Transverse colon (tissue), 4 donors: ENCODE measurements at regions not wholly inside any gene's neighbourhood (a gene's known extent, or its start where the extent isn't known, plus 50 kb on each side); places are given as distances from the start of the nearest gene placed in this dataset.

Experiments used
- CTCF ChIP-seq, 5 experiments: fragments of 200-600 bp in 3 of 5; fragments of 450-650 bp in 2 of 5; sonication (generic) in 3 of 5; IDR thresholded peaks; 1 replicate in 2 of 5; 2 replicates in 3 of 5; pipeline ENCODE4 v1.5.1; 2016 to 2017; ENCODE audit warnings: antibody characterized with exemption in 5 of 5, inconsistent platforms in 3 of 5, mild to moderate bottlenecking in 2 of 5, moderate library complexity in 1 of 5
- EP300 ChIP-seq: sonication (generic); formaldehyde crosslinking; IDR thresholded peaks from one replicate; pipeline ENCODE4 v1.6.1; 2017; ENCODE audit warnings: antibody characterized with exemption, low read depth
- POLR2A ChIP-seq: fragments of 450-650 bp; IDR thresholded peaks from one replicate; pipeline ENCODE4 v1.6.1; 2016; ENCODE audit warnings: antibody characterized with exemption, mild to moderate bottlenecking, moderate library complexity
- POLR2AphosphoS5 ChIP-seq, 3 donors: sonication (generic); formaldehyde crosslinking; IDR thresholded peaks; one replicate each; pipeline ENCODE4 v1.6.1; 2016; ENCODE audit warnings: antibody characterized with exemption in 3 of 3

- TF ChIP-seq EP300 (no peak), CTCF (IDR thresholded peaks at IDR 0.05) (no peak), POLR2A (no peak), POLR2AphosphoS5 (IDR thresholded peaks at IDR 0.05) (no peak)
Measured at GRCh38 chr2:23023722-23024121, 361.3 kb upstream of the KLHL29 start.
